CD4-positive, alpha-beta T cell (primary cell): ENCODE measurements at regions not wholly inside any gene's neighbourhood (a gene's known extent, or its start where the extent isn't known, plus 50 kb on each side); places are given as distances from the start of the nearest gene placed in this dataset.

Experiments used
- ATAC-seq: fragments of 200-7000 bp; cut with Tn5 transposase; one replicate; pipeline ENCODE4 v1.10.0; 2022; ENCODE audit warnings: mild to moderate bottlenecking; ENCODE audit not compliant: poor library complexity
- CTCF ChIA-PET: fragments of 350-600 bp; sonication (Branson Sonifier 250); formaldehyde crosslinking; loops from one replicate; lab custom pipeline; 2021; ENCODE audit warnings: antibody characterized with exemption, inconsistent platforms; lab: Charles Lee
- POLR2A ChIA-PET: fragments of 350-600 bp; sonication (Branson Sonifier 250); formaldehyde crosslinking; loops from one replicate; lab custom pipeline; 2021; ENCODE audit warnings: antibody characterized with exemption, inconsistent platforms; lab: Charles Lee
- DNase-seq, 14 experiments: peaks; one replicate each; pipeline ENCODE4 v3.0.0-alpha.2; 2013 to 2020; ENCODE audit warnings: mixed read lengths in 2 of 14
- H3K27ac ChIP-seq, 2 donors: one replicate each; pipeline versions ENCODE4 v1.5.1 to v1.7.0; 2013; ENCODE audit warnings: low read length in 2 of 2, low read depth in 1 of 2, mild to moderate bottlenecking in 1 of 2
- H3K27me3 ChIP-seq, 2 experiments: 1 replicate in 1 of 2; 2 replicates in 1 of 2; pipeline versions ENCODE4 v1.6.1 to v1.7.0; 2013; ENCODE audit warnings: low read length in 2 of 2, control low read depth in 1 of 2, mild to moderate bottlenecking in 1 of 2, moderate library complexity in 1 of 2; ENCODE audit not compliant: insufficient read depth in 2 of 2, control insufficient read depth in 1 of 2
- H3K36me3 ChIP-seq: one replicate; pipeline ENCODE4 v1.6.1; 2013; ENCODE audit warnings: low read length, control low read depth; ENCODE audit not compliant: insufficient read depth
- H3K4me1 ChIP-seq: one replicate; pipeline ENCODE4 v1.6.1; 2013; ENCODE audit warnings: low read length, control low read depth; ENCODE audit not compliant: insufficient read depth
- H3K4me3 ChIP-seq: one replicate; pipeline ENCODE4 v1.5.1; 2013; ENCODE audit warnings: mild to moderate bottlenecking, low read length, moderate library complexity
- H3K9me3 ChIP-seq, 2 experiments: 1 replicate in 1 of 2; 2 replicates in 1 of 2; pipeline versions ENCODE4 v1.6.1 to v1.7.0; 2013; ENCODE audit warnings: low read length in 2 of 2, mild to moderate bottlenecking in 2 of 2, control low read depth in 1 of 2, moderate library complexity in 1 of 2; ENCODE audit not compliant: control insufficient read depth in 1 of 2, insufficient read depth in 1 of 2
- H3K27ac Mint-ChIP-seq: one replicate; pipeline ENCODE4 v1.8.0; 2020; ENCODE audit warnings: mixed read lengths
- H3K27me3 Mint-ChIP-seq: one replicate; pipeline ENCODE4 v1.8.0; 2021; ENCODE audit warnings: mixed read lengths
- H3K36me3 Mint-ChIP-seq: one replicate; pipeline ENCODE4 v1.8.0; 2021; ENCODE audit warnings: low read depth, mixed read lengths
- H3K4me1 Mint-ChIP-seq: one replicate; pipeline ENCODE4 v1.8.0; 2021; ENCODE audit warnings: low read depth, mixed read lengths
- H3K4me3 Mint-ChIP-seq: one replicate; pipeline ENCODE4 v1.8.0; 2020; ENCODE audit warnings: mild to moderate bottlenecking, mixed read lengths
- H3K9me3 Mint-ChIP-seq: one replicate; pipeline ENCODE4 v1.8.0; 2020; ENCODE audit warnings: mixed read lengths
- CTCF ChIP-seq: fragments of 200-600 bp; IDR thresholded peaks from one replicate; pipeline ENCODE4 v1.8.0; 2022; ENCODE audit warnings: antibody characterized with exemption, mild to moderate bottlenecking
- intact Hi-C, 2 experiments: fragments of 100-400 bp; cut with DNase I in 1 of 2; cut with micrococcal nuclease in 1 of 2; formaldehyde crosslinking; loops; one replicate each; pipeline versions ENCODE4 v1.15.1 to v1.9.0; 2023 to 2025; cut with DNase I, micrococcal nuclease

GRCh38 chr9:87249029-87249428 lies 248.6 kb upstream of the DAPK1 start:
- Mint-ChIP-seq H3K4me1 (no peaks in the 10 kb centered on the region), H3K36me3 (no peaks in the 10 kb centered on the region)
- POLR2A ChIA-PET = no interaction called here

DNA sequence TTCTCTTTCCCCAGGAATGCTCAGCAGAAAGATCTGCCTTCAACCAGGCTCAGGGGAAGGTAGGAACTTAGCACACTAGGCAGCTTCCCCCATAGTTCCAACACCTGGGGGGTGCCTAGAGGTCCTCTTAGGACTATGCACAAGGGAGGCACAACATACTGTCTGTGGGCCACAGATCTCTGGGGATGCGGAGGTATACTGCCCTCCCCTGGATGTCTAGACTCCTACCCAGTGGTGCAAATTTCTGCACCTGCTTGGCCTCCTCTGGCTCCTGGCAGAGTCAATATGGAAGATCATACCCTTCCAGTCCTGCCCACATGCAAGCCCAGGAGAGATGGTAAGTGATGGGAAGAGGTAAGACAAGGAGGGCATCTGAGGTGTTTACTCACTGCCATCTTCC lies 247.5 kb upstream of the DAPK1 start:
- DNase-seq (no peak), ATAC-seq (no peak)
- peaks cover 9% of the 10 kb centered on the region for H3K27me3 Mint-ChIP-seq
- H3K27ac Mint-ChIP-seq = no peak overlapping the region
- no peak overlapping the region for H3K4me3 ChIP-seq
- H3K4me1 ChIP-seq = no peaks in the 10 kb centered on the region
- H3K9me3 ChIP-seq = no peaks in the 10 kb centered on the region
- no peaks in the 10 kb centered on the region for H3K36me3 Mint-ChIP-seq
- intact Hi-C loops = no loop called here
- POLR2A ChIA-PET = no interaction called here
- no peaks in the 10 kb centered on the region for H3K36me3 ChIP-seq
- no peak for TF ChIP-seq CTCF
- H3K4me3 Mint-ChIP-seq = no peak overlapping the region
- H3K27ac ChIP-seq = no peak overlapping the region
- peaks cover 0 to 3% of the 10 kb centered on the region in 2 experiments for H3K27me3 ChIP-seq
- H3K9me3 Mint-ChIP-seq = no peaks in the 10 kb centered on the region
- CTCF ChIA-PET = no interaction called here
- no peaks in the 10 kb centered on the region for H3K4me1 Mint-ChIP-seq

More at GRCh38 chr9:87249029-87249428, 248.6 kb upstream of the DAPK1 start:
- Histone ChIP-seq H3K36me3 (no peaks in the 10 kb centered on the region), H3K4me1 (no peaks in the 10 kb centered on the region), H3K27ac (no peak overlapping the region), H3K9me3 (no peaks in the 10 kb centered on the region), H3K4me3 (no peak overlapping the region), H3K27me3 (peaks cover 0 to 3% of the 10 kb centered on the region in 2 experiments)
- no peak for TF ChIP-seq CTCF
- no peaks in the 10 kb centered on the region for H3K9me3 Mint-ChIP-seq
- peaks cover 9% of the 10 kb centered on the region for H3K27me3 Mint-ChIP-seq
- ATAC-seq (no peak), DNase-seq (no peak)
- intact Hi-C loops = no loop called here
- no peak overlapping the region for H3K4me3 Mint-ChIP-seq
- CTCF ChIA-PET = no interaction called here
- H3K27ac Mint-ChIP-seq = no peak overlapping the region

DNA sequence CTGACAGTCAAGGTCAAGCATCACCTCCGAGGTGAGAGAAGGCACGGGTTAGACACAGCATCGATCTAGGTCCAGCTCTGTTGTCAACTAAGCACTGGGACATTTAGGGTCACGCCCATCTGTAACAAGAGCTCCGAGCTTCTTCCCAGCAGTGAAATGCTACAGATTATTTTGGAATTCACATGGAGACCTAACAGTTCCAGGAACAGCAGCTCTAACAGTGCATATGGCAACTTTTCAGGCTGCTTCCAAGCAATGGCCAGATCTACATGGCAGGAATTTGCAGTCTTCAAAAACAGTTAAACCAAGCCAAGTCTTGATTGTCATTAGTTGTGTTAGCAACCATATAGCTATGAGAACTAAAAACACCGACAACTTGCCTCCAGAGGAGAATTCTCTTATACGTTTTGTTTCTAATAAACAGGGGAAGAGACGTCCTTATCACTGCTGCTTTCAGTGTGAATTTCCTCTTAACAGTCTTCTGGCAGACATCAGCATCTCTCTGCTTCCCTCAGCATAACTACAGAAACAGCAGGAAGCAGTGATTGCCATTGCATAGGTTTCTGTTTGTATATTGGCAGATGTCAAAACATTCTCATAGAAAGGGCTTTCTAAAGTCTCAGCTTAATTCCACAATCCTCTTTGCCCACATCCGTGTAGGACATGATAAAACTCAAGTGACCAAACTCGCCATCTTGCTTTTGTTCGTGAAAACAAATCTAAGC lies 242.1 kb upstream of the DAPK1 start:
- CTCF ChIA-PET = no interaction called here
- intact Hi-C loops = no loop called here
- POLR2A ChIA-PET = no interaction called here
- Mint-ChIP-seq H3K9me3 (no peaks in the 10 kb centered on the region), H3K4me1 (no peaks in the 10 kb centered on the region), H3K27ac (no peak overlapping the region), H3K27me3 (peaks cover 9% of the 10 kb centered on the region), H3K4me3 (no peak overlapping the region), H3K36me3 (no peaks in the 10 kb centered on the region)
- ATAC-seq (no peak), DNase-seq (no peak)
- H3K36me3 ChIP-seq = no peaks in the 10 kb centered on the region
- no peak overlapping the region for H3K27ac ChIP-seq
- no peak overlapping the region for H3K4me3 ChIP-seq
- no peaks in the 10 kb centered on the region for H3K9me3 ChIP-seq
- no peaks in the 10 kb centered on the region for H3K27me3 ChIP-seq
- H3K4me1 ChIP-seq = no peaks in the 10 kb centered on the region
- no peak for TF ChIP-seq CTCF
